Panc1 (cell line): ENCODE measurements at regions not wholly inside any gene's neighbourhood (a gene's known extent, or its start where the extent isn't known, plus 50 kb on each side); places are given as distances from the start of the nearest gene placed in this dataset.

Source experiments
- ATAC-seq: fragments of 200-7000 bp; cut with Tn5 transposase; 2 replicates; pipeline ENCODE4 v1.9.1; 2020; ENCODE audit warnings: mild to moderate bottlenecking, moderate library complexity
- BruUV-seq: library from RNA; stranded (reverse); fragments of 400-500 nt; replicated peaks from 2 replicates; lab custom pipeline; 2021; lab: Mats Ljungman, UMichigan
- CTCF ChIA-PET: fragments of 300-600 bp; sonication (Branson Sonifier 250); formaldehyde crosslinking; loops from one replicate; lab custom pipeline; 2022; ENCODE audit warnings: antibody characterized with exemption; lab: Charles Lee
- POLR2A ChIA-PET: fragments of 300-600 bp; sonication (Branson Sonifier 250); formaldehyde crosslinking; loops from one replicate; lab custom pipeline; 2022; ENCODE audit warnings: antibody characterized with exemption; lab: Charles Lee
- DNase-seq: peaks from one replicate; pipeline ENCODE4 v3.0.0-alpha.2; 2010; ENCODE audit warnings: low read depth, low spot score
- H3K27ac ChIP-seq: 2 replicates; pipeline ENCODE4 v1.5.1; 2011; ENCODE audit warnings: mild to moderate bottlenecking, low read length, inconsistent platforms
- H3K27me3 ChIP-seq: fragments of 200-500 bp; sonication (Bioruptor generic); 2 replicates; pipeline ENCODE4 v1.6.0; 2014; ENCODE audit warnings: low read length, inconsistent platforms; ENCODE audit not compliant: control insufficient read depth, insufficient read depth
- H3K36me3 ChIP-seq: fragments of 200-500 bp; sonication (Bioruptor generic); 2 replicates; pipeline ENCODE4 v1.5.1; 2014; ENCODE audit warnings: inconsistent platforms, mild to moderate bottlenecking, low read length, moderate library complexity; ENCODE audit not compliant: control insufficient read depth, insufficient read depth
- H3K4me1 ChIP-seq: 2 replicates; pipeline ENCODE4 v1.5.1; 2011; ENCODE audit warnings: inconsistent platforms, mild to moderate bottlenecking, low read length, moderate library complexity; ENCODE audit not compliant: control insufficient read depth, insufficient read depth
- H3K4me3 ChIP-seq, 2 experiments: 2 replicates each; pipeline ENCODE4 v1.5.1; 2011 to 2012; ENCODE audit warnings: low read depth in 2 of 2, low read length in 2 of 2, mild to moderate bottlenecking in 2 of 2, inconsistent platforms in 1 of 2, moderate library complexity in 1 of 2
- H3K9me3 ChIP-seq: fragments of 200-500 bp; sonication (Bioruptor generic); 2 replicates; pipeline ENCODE4 v1.5.1; 2014; ENCODE audit warnings: low read depth, mild to moderate bottlenecking, inconsistent platforms, low read length, moderate library complexity; ENCODE audit not compliant: control insufficient read depth, insufficient read depth
- CTCF ChIP-seq: fragments of 450-650 bp; IDR thresholded peaks from 2 replicates; pipeline ENCODE4 v1.5.1; 2017; ENCODE audit warnings: mild to moderate bottlenecking
- POLR2AphosphoS5 ChIP-seq: IDR thresholded peaks from 2 replicates; pipeline ENCODE4 v1.6.1; 2012; ENCODE audit warnings: mild to moderate bottlenecking, low read depth, low read length, moderate library complexity
- SIN3A ChIP-seq: IDR thresholded peaks from 2 replicates; pipeline ENCODE4 v1.6.1; 2012; ENCODE audit warnings: low read depth, mild to moderate bottlenecking, low read length, moderate library complexity, borderline replicate concordance; ENCODE audit not compliant: insufficient read depth
- TCF7L2 ChIP-seq: IDR thresholded peaks from 2 replicates; pipeline ENCODE4 v1.6.1; 2011; ENCODE audit warnings: mild to moderate bottlenecking, low read depth, low read length, inconsistent platforms
- in situ Hi-C: cut with HindIII; loops from 2 replicates; pipeline ENCODE4 v1.10.0; 2016; ENCODE audit warnings: low sequenced_read_pairs, low pct_unique_long_range_greater_than_20kb
- intact Hi-C: fragments of 100-400 bp; cut with micrococcal nuclease; formaldehyde crosslinking; loops from one replicate; pipeline ENCODE4 v1.10.0; 2022; ENCODE audit not compliant: unreplicated experiment
- TF ChIP-seq, protein P1 (sequence below), 2 experiments: IDR thresholded peaks; 2 replicates each; pipeline ENCODE4 v1.6.1; 2011 to 2012; ENCODE audit warnings: low read depth in 2 of 2, control low read depth in 1 of 2, low read length in 1 of 2, mild to moderate bottlenecking in 1 of 2, moderate library complexity in 1 of 2; ENCODE audit not compliant: insufficient read depth in 1 of 2

DNA sequence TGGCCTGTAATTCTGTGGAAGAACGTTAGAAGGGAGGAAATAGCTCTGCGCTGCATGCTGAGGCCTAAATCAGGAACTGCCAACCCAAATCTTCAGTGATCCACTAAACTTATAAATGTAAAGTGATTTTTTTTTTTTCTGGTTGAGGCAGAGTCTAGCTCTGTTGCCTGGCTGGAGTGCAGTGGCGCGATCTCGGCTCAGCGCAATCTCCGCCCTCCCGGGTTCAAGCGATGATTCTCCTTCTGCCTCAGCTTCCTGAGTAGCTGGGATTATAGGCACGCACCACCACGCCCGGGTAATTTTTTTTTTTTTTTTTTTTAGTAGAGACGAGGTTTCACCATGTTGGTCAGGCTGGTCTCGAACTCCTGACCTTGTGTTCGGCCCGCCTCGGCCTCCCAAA, 717.4 kb upstream of the FAM174A start:
- DNase-seq (no peak), ATAC-seq (no peak)
- Histone ChIP-seq H3K36me3 (no peaks in the 10 kb centered on the region), H3K9me3 (no peaks in the 10 kb centered on the region), H3K27me3 (no peaks in the 10 kb centered on the region), H3K4me3 (no peak overlapping the region), H3K27ac (no peak overlapping the region), H3K4me1 (no peaks in the 10 kb centered on the region)
- TF ChIP-seq POLR2AphosphoS5 (no peak), CTCF (no peak), TCF7L2 (no peak), SIN3A (no peak)
- TF ChIP-seq, protein P1, sequence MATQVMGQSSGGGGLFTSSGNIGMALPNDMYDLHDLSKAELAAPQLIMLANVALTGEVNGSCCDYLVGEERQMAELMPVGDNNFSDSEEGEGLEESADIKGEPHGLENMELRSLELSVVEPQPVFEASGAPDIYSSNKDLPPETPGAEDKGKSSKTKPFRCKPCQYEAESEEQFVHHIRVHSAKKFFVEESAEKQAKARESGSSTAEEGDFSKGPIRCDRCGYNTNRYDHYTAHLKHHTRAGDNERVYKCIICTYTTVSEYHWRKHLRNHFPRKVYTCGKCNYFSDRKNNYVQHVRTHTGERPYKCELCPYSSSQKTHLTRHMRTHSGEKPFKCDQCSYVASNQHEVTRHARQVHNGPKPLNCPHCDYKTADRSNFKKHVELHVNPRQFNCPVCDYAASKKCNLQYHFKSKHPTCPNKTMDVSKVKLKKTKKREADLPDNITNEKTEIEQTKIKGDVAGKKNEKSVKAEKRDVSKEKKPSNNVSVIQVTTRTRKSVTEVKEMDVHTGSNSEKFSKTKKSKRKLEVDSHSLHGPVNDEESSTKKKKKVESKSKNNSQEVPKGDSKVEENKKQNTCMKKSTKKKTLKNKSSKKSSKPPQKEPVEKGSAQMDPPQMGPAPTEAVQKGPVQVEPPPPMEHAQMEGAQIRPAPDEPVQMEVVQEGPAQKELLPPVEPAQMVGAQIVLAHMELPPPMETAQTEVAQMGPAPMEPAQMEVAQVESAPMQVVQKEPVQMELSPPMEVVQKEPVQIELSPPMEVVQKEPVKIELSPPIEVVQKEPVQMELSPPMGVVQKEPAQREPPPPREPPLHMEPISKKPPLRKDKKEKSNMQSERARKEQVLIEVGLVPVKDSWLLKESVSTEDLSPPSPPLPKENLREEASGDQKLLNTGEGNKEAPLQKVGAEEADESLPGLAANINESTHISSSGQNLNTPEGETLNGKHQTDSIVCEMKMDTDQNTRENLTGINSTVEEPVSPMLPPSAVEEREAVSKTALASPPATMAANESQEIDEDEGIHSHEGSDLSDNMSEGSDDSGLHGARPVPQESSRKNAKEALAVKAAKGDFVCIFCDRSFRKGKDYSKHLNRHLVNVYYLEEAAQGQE (IDR thresholded peaks at IDR 0.05; ENCODE audit: insufficient read depth in 1 of 2, low read depth in 2 of 2, low read length in 1 of 2) = no peak
- intact Hi-C loops = no loop called here
- in situ Hi-C loops = no loop called here
- BruUV-seq = no TSS peak
- CTCF ChIA-PET = no interaction called here
- POLR2A ChIA-PET = no interaction called here

DNA sequence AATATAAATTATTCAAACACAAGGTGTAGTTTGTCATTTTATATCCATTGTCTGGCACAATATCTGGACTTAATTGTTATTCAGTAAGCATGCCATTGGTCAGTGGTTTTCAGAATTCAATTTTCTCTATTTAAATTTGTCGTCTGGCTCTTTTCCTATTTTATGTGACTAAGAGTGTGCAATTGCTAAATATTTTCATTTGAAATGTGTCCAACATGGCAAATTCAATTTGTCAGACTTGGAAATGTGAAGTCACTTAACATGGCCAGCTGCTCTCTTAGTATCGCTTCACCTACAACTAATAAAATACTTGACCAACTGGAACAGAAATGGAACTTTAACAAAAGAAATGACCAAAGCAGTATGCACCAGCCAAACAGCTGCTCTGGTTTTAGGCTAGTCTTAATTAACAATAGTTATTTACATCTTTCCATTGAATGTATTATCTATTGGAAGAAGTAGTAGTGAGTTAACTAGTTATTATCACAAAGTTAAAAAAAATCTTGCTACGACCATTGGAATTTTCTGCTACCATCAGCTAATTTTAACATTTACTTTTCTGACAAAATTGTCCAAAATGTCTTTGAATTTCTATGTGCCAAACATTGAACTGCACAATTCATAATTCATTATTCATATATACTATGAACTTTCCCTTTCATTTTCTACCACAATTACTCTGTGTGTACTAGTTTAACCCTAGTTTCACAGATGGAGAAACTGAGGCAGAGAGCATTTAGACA, 720.7 kb upstream of the FAM174A start:
- no peaks in the 10 kb centered on the region for H3K4me1 ChIP-seq
- TF ChIP-seq SIN3A = no peak
- TF ChIP-seq CTCF = no peak
- no peak for TF ChIP-seq POLR2AphosphoS5
- TF ChIP-seq, protein P1 (IDR thresholded peaks at IDR 0.05; ENCODE audit: insufficient read depth in 1 of 2, low read depth in 2 of 2, low read length in 1 of 2) = no peak
- TF ChIP-seq TCF7L2 = no peak
- intact Hi-C loops (no loop called here), in situ Hi-C loops (no loop called here)
- DNase-seq = no peak
- no peak for ATAC-seq
- ChIA-PET CTCF (no interaction called here), POLR2A (no interaction called here)
- H3K4me3 ChIP-seq = no peak overlapping the region
- no peaks in the 10 kb centered on the region for H3K36me3 ChIP-seq
- no TSS peak for BruUV-seq
- no peak overlapping the region for H3K27ac ChIP-seq
- no peaks in the 10 kb centered on the region for H3K27me3 ChIP-seq
- no peaks in the 10 kb centered on the region for H3K9me3 ChIP-seq
